Prostate gland (tissue), 2 donors: ENCODE measurements at regions not wholly inside any gene's neighbourhood (a gene's known extent, or its start where the extent isn't known, plus 50 kb on each side); places are given as distances from the start of the nearest gene placed in this dataset.

Source experiments
- DNase-seq: peaks from one replicate; pipeline ENCODE4 v3.0.0-alpha.2; 2019; ENCODE audit warnings: low spot score
- H3K27ac ChIP-seq, 2 donors: fragments of 200-600 bp; sonication (generic); 2 replicates each; pipeline ENCODE4 v1.5.1; 2017 to 2019
- H3K27me3 ChIP-seq: fragments of 200-600 bp; sonication (generic); replicated peaks from 2 replicates; pipeline ENCODE4 v1.5.1; 2019; ENCODE audit not compliant: insufficient read depth
- H3K36me3 ChIP-seq, 2 donors: fragments of 200-600 bp; sonication (generic); 1 replicate in 1 of 2; 2 replicates in 1 of 2; pipeline versions ENCODE4 v1.5.1 to v1.8.1; 2017 to 2019
- H3K4me1 ChIP-seq: fragments of 200-600 bp; sonication (generic); replicated peaks from 2 replicates; pipeline ENCODE4 v1.5.1; 2019
- H3K4me3 ChIP-seq, 2 donors: fragments of 200-600 bp; sonication (generic); 2 replicates each; pipeline ENCODE4 v1.5.1; 2017 to 2019
- H3K9me3 ChIP-seq: fragments of 200-600 bp; sonication (generic); 2 replicates; pipeline ENCODE4 v1.5.1; 2017
- CTCF ChIP-seq, 4 experiments: fragments of 200-600 bp in 2 of 4; fragments of 450-650 bp in 2 of 4; sonication (generic) in 2 of 4; IDR thresholded peaks; 1 replicate in 3 of 4; 2 replicates in 1 of 4; pipeline ENCODE4 v1.5.1; 2016 to 2019; ENCODE audit warnings: antibody characterized with exemption in 4 of 4, mild to moderate bottlenecking in 2 of 4, moderate library complexity in 2 of 4
- POLR2A ChIP-seq: fragments of 450-650 bp; IDR thresholded peaks from one replicate; pipeline ENCODE4 v1.6.1; 2016; ENCODE audit warnings: antibody characterized with exemption, mild to moderate bottlenecking
- POLR2AphosphoS5 ChIP-seq: sonication (generic); formaldehyde crosslinking; IDR thresholded peaks from one replicate; pipeline ENCODE4 v1.6.1; 2017; ENCODE audit warnings: antibody characterized with exemption
- WGBS: methylation state at CpG from one replicate; pipeline ENCODE4 v1.1.5; 2018; 5-methylcytosine and 5-hydroxymethylcytosine counted together
- intact Hi-C: fragments of 100-400 bp; cut with DNase I; formaldehyde crosslinking; loops from one replicate; pipeline ENCODE4 v1.14.2; 2022

DNA sequence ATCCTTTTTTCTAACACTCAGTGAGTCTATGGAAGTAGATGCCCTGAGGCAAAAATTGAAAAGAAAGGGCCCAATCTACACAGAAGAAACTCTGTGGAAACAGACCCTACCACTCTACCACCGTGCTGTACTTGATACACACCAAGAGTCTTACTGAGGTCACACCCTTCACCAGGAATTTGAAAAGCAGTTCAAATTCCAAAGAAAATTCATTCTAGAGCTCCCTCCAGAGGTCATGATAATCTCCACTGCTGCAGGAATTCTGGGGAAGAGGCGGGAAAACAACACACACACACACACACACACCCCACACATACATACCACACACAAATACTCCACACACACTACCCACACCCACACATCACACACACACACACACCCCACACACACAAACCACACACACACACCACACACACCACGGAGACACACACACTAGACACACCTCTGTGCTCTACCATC lies 336.8 kb downstream of the HDGFL1 start:
- H3K9me3 ChIP-seq, result no peaks in the 10 kb centered on the region
- no peak overlapping the region for H3K4me3 ChIP-seq
- H3K27ac ChIP-seq, result no peak overlapping the region
- 78% methylated on average over 3 of the region's 3 CpGs for WGBS
- intact Hi-C loops, result no loop called here
- H3K27me3 ChIP-seq, result no peaks in the 10 kb centered on the region
- no peak for DNase-seq
- H3K4me1 ChIP-seq, result no peaks in the 10 kb centered on the region
- H3K36me3 ChIP-seq, result no peaks in the 10 kb centered on the region
- no peak for TF ChIP-seq POLR2AphosphoS5
- TF ChIP-seq CTCF (IDR thresholded peaks at IDR 0.05), result no peak
- no peak for TF ChIP-seq POLR2A

DNA sequence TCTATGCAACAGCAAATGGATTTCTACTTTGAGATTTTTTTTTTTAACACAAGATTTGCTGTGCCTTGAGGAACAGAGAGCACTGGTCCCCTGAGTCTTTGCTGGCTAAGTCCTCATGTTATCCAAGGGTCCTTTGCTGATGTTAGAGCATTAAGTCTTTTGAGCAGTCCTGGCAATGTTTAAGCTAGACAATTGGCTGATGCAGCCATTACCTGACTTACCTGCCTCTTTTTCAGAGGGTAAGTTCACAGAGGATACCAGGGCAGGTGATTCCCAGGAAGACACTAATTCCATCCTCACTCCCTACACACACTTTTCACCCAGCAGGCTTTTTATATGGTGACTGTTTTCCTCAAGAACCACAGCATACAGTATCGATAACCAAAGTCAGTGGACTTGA lies 337.7 kb downstream of the HDGFL1 start:
- WGBS, result 95% methylated on average over 1 of the region's 1 CpG

GRCh38 chr6:22910370-22910769 lies 341.0 kb downstream of the HDGFL1 start:
- 93% methylated on average over 4 of the region's 4 CpGs for WGBS
- H3K4me3 ChIP-seq, result no peak overlapping the region
- no peaks in the 10 kb centered on the region for H3K36me3 ChIP-seq
- TF ChIP-seq POLR2A (no peak), POLR2AphosphoS5 (no peak), CTCF (IDR thresholded peaks at IDR 0.05) (no peak)
- no peaks in the 10 kb centered on the region for H3K4me1 ChIP-seq
- intact Hi-C loops, result no loop called here
- no peak overlapping the region for H3K27ac ChIP-seq
- H3K27me3 ChIP-seq, result no peaks in the 10 kb centered on the region
- H3K9me3 ChIP-seq, result no peaks in the 10 kb centered on the region
- no peak for DNase-seq

More for the DNA sequence above, 337.7 kb downstream of the HDGFL1 start:
- intact Hi-C loops, result no loop called here
- Histone ChIP-seq H3K4me3 (no peak overlapping the region), H3K36me3 (no peaks in the 10 kb centered on the region), H3K27me3 (no peaks in the 10 kb centered on the region), H3K9me3 (no peaks in the 10 kb centered on the region), H3K27ac (no peak overlapping the region), H3K4me1 (no peaks in the 10 kb centered on the region)
- no peak for DNase-seq
- TF ChIP-seq CTCF (IDR thresholded peaks at IDR 0.05), result no peak
- no peak for TF ChIP-seq POLR2AphosphoS5
- no peak for TF ChIP-seq POLR2A

DNA sequence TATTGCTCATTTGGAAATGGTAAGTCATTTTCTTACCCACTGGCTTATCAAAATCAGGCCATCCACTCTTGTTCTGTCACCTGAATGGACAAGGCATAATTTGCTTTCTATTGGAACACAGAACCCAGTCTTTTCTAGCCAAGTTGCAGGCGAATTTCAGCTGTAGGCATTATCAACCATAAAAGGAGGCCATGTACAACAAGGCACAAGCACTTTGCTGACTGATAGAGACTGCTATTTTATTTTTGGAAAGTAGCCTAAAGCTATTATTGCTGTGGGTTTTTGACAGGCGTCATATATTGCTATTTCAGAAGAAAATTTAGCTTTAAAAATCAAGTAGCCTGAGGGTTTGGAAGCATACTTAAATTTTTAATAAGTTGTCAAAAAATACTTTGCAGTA lies 344.2 kb downstream of the HDGFL1 start:
- Histone ChIP-seq H3K4me3 (no peak overlapping the region), H3K36me3 (no peaks in the 10 kb centered on the region), H3K9me3 (no peaks in the 10 kb centered on the region), H3K27ac (no peak overlapping the region), H3K27me3 (no peaks in the 10 kb centered on the region), H3K4me1 (no peaks in the 10 kb centered on the region)
- intact Hi-C loops, result no loop called here
- DNase-seq, result no peak
- WGBS, result 74% methylated on average over 2 of the region's 2 CpGs
- TF ChIP-seq POLR2A, result no peak
- TF ChIP-seq CTCF (IDR thresholded peaks at IDR 0.05), result no peak
- no peak for TF ChIP-seq POLR2AphosphoS5

GRCh38 chr6:22917344-22917743 lies 348.0 kb downstream of the HDGFL1 start:
- no peak overlapping the region for H3K4me3 ChIP-seq
- H3K9me3 ChIP-seq, result no peaks in the 10 kb centered on the region
- WGBS, result 55% methylated on average over 2 of the region's 2 CpGs
- H3K27ac ChIP-seq, result no peak overlapping the region
- no peaks in the 10 kb centered on the region for H3K27me3 ChIP-seq
- DNase-seq, result no peak
- H3K4me1 ChIP-seq, result no peaks in the 10 kb centered on the region
- intact Hi-C loops, result no loop called here
- no peaks in the 10 kb centered on the region for H3K36me3 ChIP-seq
- TF ChIP-seq CTCF (IDR thresholded peaks at IDR 0.05), result no peak
